ENCODE measurements at regions not wholly inside any gene's neighbourhood (a gene's known extent, or its start where the extent isn't known, plus 50 kb on each side); places are given as distances from the start of the nearest gene placed in this dataset.

- DNase-seq, result no peak
- Histone ChIP-seq H3K4me1 (no peaks in the 10 kb centered on the region), H3K4me3 (no peak overlapping the region), H3K27ac (replicated peaks) (no peak overlapping the region), H3K27me3 (ENCODE audit: low read depth) (no peaks in the 10 kb centered on the region), H3K36me3 (no peaks in the 10 kb centered on the region), H3K9me3 (replicated peaks) (no peaks in the 10 kb centered on the region)
- TF ChIP-seq CTCF (IDR thresholded peaks at IDR 0.05; ENCODE audit: borderline replicate concordance), result no peak
- intact Hi-C loops (cut with micrococcal nuclease), result no loop called here
Measured at GRCh38 chr3:163601426-163601825, 1476.9 kb downstream of the SI start.

- Histone ChIP-seq H3K27ac (replicated peaks) (no peak overlapping the region), H3K4me3 (no peak overlapping the region), H3K27me3 (ENCODE audit: low read depth) (no peaks in the 10 kb centered on the region), H3K36me3 (no peaks in the 10 kb centered on the region), H3K4me1 (no peaks in the 10 kb centered on the region), H3K9me3 (replicated peaks) (peaks cover 40% of the 10 kb centered on the region)
- TF ChIP-seq CTCF (IDR thresholded peaks at IDR 0.05; ENCODE audit: borderline replicate concordance), result no peak
- DNase-seq, result no peak
- intact Hi-C loops (cut with micrococcal nuclease), result no loop called here
Measured at GRCh38 chr3:163587342-163587741, 1491.0 kb downstream of the SI start.

GRCh38 chr3:163582967-163583366, 1495.3 kb downstream of the SI start:
- no peak for TF ChIP-seq CTCF (IDR thresholded peaks at IDR 0.05; ENCODE audit: borderline replicate concordance)
- peaks cover 36% of the 10 kb centered on the region for H3K9me3 ChIP-seq (replicated peaks)
- no peaks in the 10 kb centered on the region for H3K27me3 ChIP-seq (ENCODE audit: low read depth)
- no peak overlapping the region for H3K4me3 ChIP-seq
- intact Hi-C loops (cut with micrococcal nuclease), result no loop called here
- no peaks in the 10 kb centered on the region for H3K36me3 ChIP-seq
- H3K27ac ChIP-seq (replicated peaks), result no peak overlapping the region
- no peaks in the 10 kb centered on the region for H3K4me1 ChIP-seq
- DNase-seq, result no peak

- TF ChIP-seq CTCF (IDR thresholded peaks at IDR 0.05; ENCODE audit: borderline replicate concordance), result no peak
- H3K9me3 ChIP-seq (replicated peaks), result peaks cover 7% of the 10 kb centered on the region
- no peak overlapping the region for H3K4me3 ChIP-seq
- intact Hi-C loops (cut with micrococcal nuclease), result no loop called here
- no peaks in the 10 kb centered on the region for H3K36me3 ChIP-seq
- no peak overlapping the region for H3K27ac ChIP-seq (replicated peaks)
- DNase-seq, result no peak
- H3K27me3 ChIP-seq (ENCODE audit: low read depth), result no peaks in the 10 kb centered on the region
- no peaks in the 10 kb centered on the region for H3K4me1 ChIP-seq
Measured at GRCh38 chr3:163577271-163577670, 1501.0 kb downstream of the SI start.

GRCh38 chr3:163576314-163576713, 1502.0 kb downstream of the SI start:
- TF ChIP-seq CTCF (IDR thresholded peaks at IDR 0.05; ENCODE audit: borderline replicate concordance), result no peak
- H3K4me3 ChIP-seq, result no peak overlapping the region
- intact Hi-C loops (cut with micrococcal nuclease), result no loop called here
- peaks cover 14% of the 10 kb centered on the region for H3K9me3 ChIP-seq (replicated peaks)
- DNase-seq, result no peak
- no peaks in the 10 kb centered on the region for H3K4me1 ChIP-seq
- H3K27ac ChIP-seq (replicated peaks), result no peak overlapping the region
- H3K27me3 ChIP-seq (ENCODE audit: low read depth), result no peaks in the 10 kb centered on the region
- no peaks in the 10 kb centered on the region for H3K36me3 ChIP-seq

- H3K4me1 ChIP-seq, result no peaks in the 10 kb centered on the region
- no peak overlapping the region for H3K4me3 ChIP-seq
- H3K36me3 ChIP-seq, result no peaks in the 10 kb centered on the region
- no peak overlapping the region for H3K27ac ChIP-seq (replicated peaks)
- no peak for TF ChIP-seq CTCF (IDR thresholded peaks at IDR 0.05; ENCODE audit: borderline replicate concordance)
- intact Hi-C loops (cut with micrococcal nuclease), result no loop called here
- DNase-seq, result no peak
- no peaks in the 10 kb centered on the region for H3K27me3 ChIP-seq (ENCODE audit: low read depth)
- H3K9me3 ChIP-seq (replicated peaks), result peaks cover 19% of the 10 kb centered on the region
Measured at GRCh38 chr3:163573324-163573723, 1505.0 kb downstream of the SI start.
